Breast epithelium (tissue), 3 donors: ENCODE measurements at regions not wholly inside any gene's neighbourhood (a gene's known extent, or its start where the extent isn't known, plus 50 kb on each side); places are given as distances from the start of the nearest gene placed in this dataset.

Source experiments
- POLR2A ChIP-seq: fragments of 450-650 bp; IDR thresholded peaks from one replicate; pipeline ENCODE4 v1.6.1; 2016; ENCODE audit warnings: antibody characterized with exemption, mild to moderate bottlenecking, moderate library complexity
- POLR2AphosphoS5 ChIP-seq, 3 donors: sonication (generic); formaldehyde crosslinking; IDR thresholded peaks; one replicate each; pipeline ENCODE4 v1.6.1; 2017; ENCODE audit warnings: antibody characterized with exemption in 3 of 3
- TF ChIP-seq, protein P1 (sequence below), 3 donors: fragments of 450-650 bp; IDR thresholded peaks; one replicate each; pipeline ENCODE4 v1.5.1; 2016 to 2017; ENCODE audit warnings: antibody characterized with exemption in 3 of 3, mild to moderate bottlenecking in 3 of 3, moderate library complexity in 3 of 3

DNA sequence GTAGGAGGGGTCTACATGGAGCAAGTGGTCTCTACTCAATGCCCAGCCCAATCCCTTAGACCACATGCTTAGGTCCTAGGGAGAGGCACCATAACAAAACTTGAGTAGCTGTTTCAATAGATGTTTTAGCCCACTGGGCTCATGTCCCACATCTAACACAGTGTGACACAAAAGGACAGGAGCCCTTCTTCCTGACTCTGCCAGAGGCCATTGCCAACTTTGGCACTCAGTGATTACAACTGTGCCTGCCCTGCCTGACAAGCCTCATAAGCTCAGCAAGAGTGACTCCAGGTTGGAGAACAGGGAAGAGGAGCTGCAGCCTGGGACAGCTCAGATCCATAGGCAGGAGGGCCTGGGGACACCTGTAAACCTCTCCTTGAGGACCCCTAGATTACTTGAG, 230.8 kb downstream of the ENC1 start:
- TF ChIP-seq POLR2A (no peak), POLR2AphosphoS5 (IDR thresholded peaks at IDR 0.05) (no peak)
- TF ChIP-seq, protein P1, sequence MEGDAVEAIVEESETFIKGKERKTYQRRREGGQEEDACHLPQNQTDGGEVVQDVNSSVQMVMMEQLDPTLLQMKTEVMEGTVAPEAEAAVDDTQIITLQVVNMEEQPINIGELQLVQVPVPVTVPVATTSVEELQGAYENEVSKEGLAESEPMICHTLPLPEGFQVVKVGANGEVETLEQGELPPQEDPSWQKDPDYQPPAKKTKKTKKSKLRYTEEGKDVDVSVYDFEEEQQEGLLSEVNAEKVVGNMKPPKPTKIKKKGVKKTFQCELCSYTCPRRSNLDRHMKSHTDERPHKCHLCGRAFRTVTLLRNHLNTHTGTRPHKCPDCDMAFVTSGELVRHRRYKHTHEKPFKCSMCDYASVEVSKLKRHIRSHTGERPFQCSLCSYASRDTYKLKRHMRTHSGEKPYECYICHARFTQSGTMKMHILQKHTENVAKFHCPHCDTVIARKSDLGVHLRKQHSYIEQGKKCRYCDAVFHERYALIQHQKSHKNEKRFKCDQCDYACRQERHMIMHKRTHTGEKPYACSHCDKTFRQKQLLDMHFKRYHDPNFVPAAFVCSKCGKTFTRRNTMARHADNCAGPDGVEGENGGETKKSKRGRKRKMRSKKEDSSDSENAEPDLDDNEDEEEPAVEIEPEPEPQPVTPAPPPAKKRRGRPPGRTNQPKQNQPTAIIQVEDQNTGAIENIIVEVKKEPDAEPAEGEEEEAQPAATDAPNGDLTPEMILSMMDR (IDR thresholded peaks at IDR 0.05) = no peak
